ENCODE measurements at regions not wholly inside any gene's neighbourhood (a gene's known extent, or its start where the extent isn't known, plus 50 kb on each side); places are given as distances from the start of the nearest gene placed in this dataset.
"Not testable (repeated sequence)": the region's sequence is repeated elsewhere in the genome, so short reads cannot be mapped to it uniquely, and the experiment has no call there.

GRCh38 chr3:59249004-59249403 is 199.2 kb upstream of the CFAP20DC start:
- peak in 1 of 2 donors; percentile 16 for DNase-seq

GRCh38 chr3:59247402-59247841 is 197.6 kb upstream of the CFAP20DC start:
- no peak for DNase-seq

- no peak for DNase-seq
Measured at GRCh38 chr3:59246719-59247401, 197.0 kb upstream of the CFAP20DC start.

- no peak for DNase-seq
Measured at GRCh38 chr3:59245859-59246501, 196.2 kb upstream of the CFAP20DC start.

GRCh38 chr3:59245300-59245858 is 195.6 kb upstream of the CFAP20DC start:
- no peak for DNase-seq

- DNase-seq, result no peak
Measured at GRCh38 chr3:59244343-59244742, 194.5 kb upstream of the CFAP20DC start.

GRCh38 chr3:59243476-59243875 is 193.7 kb upstream of the CFAP20DC start:
- DNase-seq, result no peak

GRCh38 chr3:59240666-59241255 is 190.9 kb upstream of the CFAP20DC start:
- DNase-seq, result no peak

GRCh38 chr3:59237121-59237520 is 187.3 kb upstream of the CFAP20DC start:
- no peak for DNase-seq

- DNase-seq, result no peak
Measured at GRCh38 chr3:59235634-59236012, 185.8 kb upstream of the CFAP20DC start.

- peak in 1 of 2 donors; percentile 11 for DNase-seq
Measured at GRCh38 chr3:59234884-59235633, 185.2 kb upstream of the CFAP20DC start.

- not testable (repeated sequence) for DNase-seq
Measured at GRCh38 chr3:59230379-59230778, 180.6 kb upstream of the CFAP20DC start.

GRCh38 chr3:59213860-59214259 is 164.0 kb upstream of the CFAP20DC start:
- no peak for DNase-seq

- peak; percentile 57 to 87 for DNase-seq
Measured at GRCh38 chr3:59212128-59212779, 162.4 kb upstream of the CFAP20DC start.

- no peak for DNase-seq
Measured at GRCh38 chr3:59210260-59210659, 160.4 kb upstream of the CFAP20DC start.

- DNase-seq, result no peak
Measured at GRCh38 chr3:59192473-59192872, 142.6 kb upstream of the CFAP20DC start.

GRCh38 chr3:59191651-59192050 is 141.8 kb upstream of the CFAP20DC start:
- no peak for DNase-seq

- no peak for DNase-seq
Measured at GRCh38 chr3:59189939-59190338, 140.1 kb upstream of the CFAP20DC start.

- no peak for DNase-seq
Measured at GRCh38 chr3:59189526-59189925, 139.7 kb upstream of the CFAP20DC start.

- DNase-seq, result no peak
Measured at GRCh38 chr3:59186725-59187124, 136.9 kb upstream of the CFAP20DC start.

GRCh38 chr3:59185591-59186369 is 136.0 kb upstream of the CFAP20DC start:
- DNase-seq, result no peak

- DNase-seq, result no peak
Measured at GRCh38 chr3:59180006-59180405, 130.2 kb upstream of the CFAP20DC start.
